Loucy (cell line): ENCODE measurements at regions not wholly inside any gene's neighbourhood (a gene's known extent, or its start where the extent isn't known, plus 50 kb on each side); places are given as distances from the start of the nearest gene placed in this dataset.

Experiments used
- H2AFZ ChIP-seq: fragments of 200-600 bp; sonication (generic); 2 replicates; pipeline ENCODE4 v1.6.0; 2016; ENCODE audit warnings: antibody characterized with exemption, mild to moderate bottlenecking, low read length, moderate library complexity
- H3F3A ChIP-seq: fragments of 200-600 bp; 2 replicates; pipeline ENCODE4 v1.6.0; 2016; ENCODE audit warnings: antibody characterized with exemption, low read depth, mild to moderate bottlenecking
- H3K27me3 ChIP-seq: fragments of 200-600 bp; sonication (generic); 2 replicates; pipeline ENCODE4 v1.6.1; 2014; ENCODE audit warnings: low read length, mild to moderate bottlenecking; ENCODE audit not compliant: insufficient read depth, poor library complexity, severe bottlenecking
- H3K36me3 ChIP-seq: fragments of 200-600 bp; sonication (generic); 2 replicates; pipeline ENCODE4 v1.6.1; 2016; ENCODE audit warnings: low read length; ENCODE audit not compliant: insufficient read depth
- H3K4me1 ChIP-seq: fragments of 200-600 bp; sonication (generic); 2 replicates; pipeline ENCODE4 v1.5.1; 2014; ENCODE audit warnings: low read length, mild to moderate bottlenecking; ENCODE audit not compliant: insufficient read depth, poor library complexity, severe bottlenecking
- H3K4me2 ChIP-seq: fragments of 200-600 bp; sonication (generic); 2 replicates; pipeline ENCODE4 v1.6.0; 2014; ENCODE audit warnings: antibody characterized with exemption, low read length, low read depth, mild to moderate bottlenecking; ENCODE audit not compliant: poor library complexity, severe bottlenecking
- H3K4me3 ChIP-seq: fragments of 200-600 bp; sonication (generic); 2 replicates; pipeline ENCODE4 v1.5.1; 2014; ENCODE audit warnings: low read length, mild to moderate bottlenecking, mixed read lengths; ENCODE audit not compliant: poor library complexity, severe bottlenecking
- H3K79me2 ChIP-seq: fragments of 200-600 bp; sonication (generic); 2 replicates; pipeline ENCODE4 v1.6.1; 2014; ENCODE audit warnings: low read length; ENCODE audit not compliant: insufficient read depth
- H3K9ac ChIP-seq: fragments of 200-600 bp; sonication (generic); 2 replicates; pipeline ENCODE4 v1.6.0; 2014; ENCODE audit warnings: mild to moderate bottlenecking, low read depth, low read length, moderate library complexity; ENCODE audit not compliant: poor library complexity, severe bottlenecking
- H3K9me2 ChIP-seq: fragments of 200-600 bp; sonication (generic); replicated peaks from 2 replicates; pipeline ENCODE4 v1.6.1; 2016; ENCODE audit warnings: low read depth, low read length, mixed read lengths
- H3K9me3 ChIP-seq: fragments of 200-600 bp; sonication (generic); 2 replicates; pipeline ENCODE4 v1.6.1; 2014; ENCODE audit warnings: mild to moderate bottlenecking, antibody characterized with exemption, low read length, low read depth; ENCODE audit not compliant: insufficient read depth
- H4K20me1 ChIP-seq: fragments of 200-600 bp; sonication (generic); 2 replicates; pipeline ENCODE4 v1.6.0; 2014; ENCODE audit warnings: antibody characterized with exemption, low read length, mild to moderate bottlenecking; ENCODE audit not compliant: insufficient read depth, poor library complexity, severe bottlenecking
- CTCF ChIP-seq: fragments of 200-600 bp; sonication (generic); conservative IDR thresholded peaks from 2 replicates; pipeline ENCODE4 v1.5.1; 2014; ENCODE audit warnings: mild to moderate bottlenecking, antibody characterized with exemption, low read length
- EZH2phosphoT487 ChIP-seq: fragments of 200-600 bp; IDR thresholded peaks from 2 replicates; pipeline ENCODE4 v1.6.1; 2018; ENCODE audit warnings: antibody characterized with exemption, mild to moderate bottlenecking, moderate library complexity, borderline replicate concordance

DNA sequence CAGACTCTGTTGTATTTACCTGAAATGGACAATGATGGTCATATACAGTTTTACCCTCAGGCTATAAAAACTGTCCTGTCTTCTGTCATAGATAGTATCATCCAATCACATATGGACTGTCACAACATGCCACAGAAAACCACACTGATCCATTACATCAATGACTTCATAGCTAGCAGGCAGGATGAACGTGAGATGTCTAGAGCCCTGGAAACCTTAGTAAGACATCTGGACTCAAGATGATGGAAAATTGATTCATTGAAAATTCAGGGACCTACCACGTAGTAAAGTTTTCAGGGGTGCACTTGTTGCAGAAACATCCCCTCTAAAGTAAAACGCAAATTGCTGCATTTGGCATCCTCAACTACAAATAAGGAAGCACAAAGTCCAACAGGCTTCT is 284.4 kb upstream of the RGMB start:
- H3K9ac ChIP-seq, result no peak overlapping the region
- no peaks in the 10 kb centered on the region for H3F3A ChIP-seq
- H2AFZ ChIP-seq, result no peak overlapping the region
- no peaks in the 10 kb centered on the region for H3K79me2 ChIP-seq
- TF ChIP-seq CTCF (no peak), EZH2phosphoT487 (no peak)
- H3K4me1 ChIP-seq, result no peaks in the 10 kb centered on the region
- no peaks in the 10 kb centered on the region for H3K9me2 ChIP-seq
- H3K36me3 ChIP-seq, result no peaks in the 10 kb centered on the region
- H3K9me3 ChIP-seq, result no peaks in the 10 kb centered on the region
- no peaks in the 10 kb centered on the region for H3K27me3 ChIP-seq
- no peak overlapping the region for H3K4me2 ChIP-seq
- no peaks in the 10 kb centered on the region for H4K20me1 ChIP-seq
- no peak overlapping the region for H3K4me3 ChIP-seq

DNA sequence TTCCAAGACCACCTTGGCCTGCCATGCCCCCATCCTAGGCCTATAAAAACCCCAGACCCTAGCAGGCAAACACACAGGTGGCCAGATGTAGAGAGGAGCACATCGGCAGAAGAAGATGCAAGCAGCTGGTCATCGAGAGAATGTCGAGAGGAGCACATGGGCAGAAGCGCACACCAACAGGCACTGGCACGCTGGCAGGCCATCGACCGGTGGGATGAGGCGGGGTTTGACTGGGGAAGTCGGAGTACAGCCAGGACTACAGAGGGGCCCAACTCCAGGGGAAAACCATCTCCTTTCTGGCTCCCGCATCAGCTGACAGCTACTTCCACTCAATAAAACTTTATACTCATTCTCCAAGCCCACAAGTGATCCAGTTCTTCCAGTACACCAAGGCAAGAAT is 283.1 kb upstream of the RGMB start:
- Histone ChIP-seq H3K4me2 (no peak overlapping the region), H4K20me1 (no peaks in the 10 kb centered on the region), H3K9me2 (no peaks in the 10 kb centered on the region), H3K27me3 (no peaks in the 10 kb centered on the region), H3K4me3 (no peak overlapping the region), H3F3A (no peaks in the 10 kb centered on the region), H3K9ac (no peak overlapping the region), H2AFZ (no peak overlapping the region), H3K9me3 (no peaks in the 10 kb centered on the region), H3K4me1 (no peaks in the 10 kb centered on the region), H3K36me3 (no peaks in the 10 kb centered on the region), H3K79me2 (no peaks in the 10 kb centered on the region)
- TF ChIP-seq CTCF, result no peak

- no peaks in the 10 kb centered on the region for H3K36me3 ChIP-seq
- no peak overlapping the region for H3K9ac ChIP-seq
- no peak overlapping the region for H3K4me2 ChIP-seq
- no peak overlapping the region for H2AFZ ChIP-seq
- H3K27me3 ChIP-seq, result no peaks in the 10 kb centered on the region
- no peaks in the 10 kb centered on the region for H3K4me1 ChIP-seq
- H3K9me3 ChIP-seq, result no peaks in the 10 kb centered on the region
- H4K20me1 ChIP-seq, result no peaks in the 10 kb centered on the region
- TF ChIP-seq CTCF (no peak), EZH2phosphoT487 (no peak)
- H3K9me2 ChIP-seq, result no peaks in the 10 kb centered on the region
- H3K4me3 ChIP-seq, result no peak overlapping the region
- H3K79me2 ChIP-seq, result no peaks in the 10 kb centered on the region
- H3F3A ChIP-seq, result no peaks in the 10 kb centered on the region
Observed at GRCh38 chr5:98492258-98492657, 281.2 kb upstream of the RGMB start.
